ENCODE measurements at regions not wholly inside any gene's neighbourhood (a gene's known extent, or its start where the extent isn't known, plus 50 kb on each side); places are given as distances from the start of the nearest gene placed in this dataset.

- DNase-seq, result peak; percentile 43
Measured at GRCh38 chr4:104969394-104970082, 177.1 kb upstream of the TET2 start.

- no peak for DNase-seq
Measured at GRCh38 chr4:104971462-104971861, 175.2 kb upstream of the TET2 start.

GRCh38 chr4:104973708-104974107 lies 173.0 kb upstream of the TET2 start:
- DNase-seq, result peak; percentile 63

GRCh38 chr4:104975617-104976016 lies 171.1 kb upstream of the TET2 start:
- DNase-seq, result no peak

- peak; percentile 56 for DNase-seq
Measured at GRCh38 chr4:104976262-104976661, 170.4 kb upstream of the TET2 start.

GRCh38 chr4:104979083-104979760 lies 167.5 kb upstream of the TET2 start:
- no peak for DNase-seq

GRCh38 chr4:104983615-104984179 lies 163.0 kb upstream of the TET2 start:
- DNase-seq, result peak; percentile 79

- DNase-seq, result no peak
Measured at GRCh38 chr4:104986306-104986705, 160.4 kb upstream of the TET2 start.

- DNase-seq, result no peak
Measured at GRCh38 chr4:104989371-104989770, 157.3 kb upstream of the TET2 start.

- DNase-seq, result no peak
Measured at GRCh38 chr4:105002278-105002677, 144.4 kb upstream of the TET2 start.

GRCh38 chr4:105014234-105014633 lies 132.4 kb upstream of the TET2 start:
- DNase-seq, result no peak

GRCh38 chr4:105014635-105015034 lies 132.0 kb upstream of the TET2 start:
- DNase-seq, result peak; percentile 54

- no peak for DNase-seq
Measured at GRCh38 chr4:105015750-105016149, 130.9 kb upstream of the TET2 start.

GRCh38 chr4:105022811-105023667 lies 123.6 kb upstream of the TET2 start:
- peak; percentile 89 for DNase-seq

- DNase-seq, result no peak
Measured at GRCh38 chr4:105023668-105024055, 123.0 kb upstream of the TET2 start.

- peak; percentile 22 for DNase-seq
Measured at GRCh38 chr4:105025263-105026017, 121.2 kb upstream of the TET2 start.

- DNase-seq, result no peak
Measured at GRCh38 chr4:105036991-105037390, 109.7 kb upstream of the TET2 start.

GRCh38 chr4:105042451-105042850 lies 104.2 kb upstream of the TET2 start:
- no peak for DNase-seq

GRCh38 chr4:105050896-105051295 lies 95.8 kb upstream of the TET2 start:
- DNase-seq, result no peak

- DNase-seq, result peak; percentile 71
Measured at GRCh38 chr4:105057370-105058105, 89.1 kb upstream of the TET2 start.

- peak; percentile 84 for DNase-seq
Measured at GRCh38 chr4:105058177-105058812, 88.4 kb upstream of the TET2 start.
